ENCODE measurements at regions not wholly inside any gene's neighbourhood (a gene's known extent, or its start where the extent isn't known, plus 50 kb on each side); places are given as distances from the start of the nearest gene placed in this dataset.

DNA sequence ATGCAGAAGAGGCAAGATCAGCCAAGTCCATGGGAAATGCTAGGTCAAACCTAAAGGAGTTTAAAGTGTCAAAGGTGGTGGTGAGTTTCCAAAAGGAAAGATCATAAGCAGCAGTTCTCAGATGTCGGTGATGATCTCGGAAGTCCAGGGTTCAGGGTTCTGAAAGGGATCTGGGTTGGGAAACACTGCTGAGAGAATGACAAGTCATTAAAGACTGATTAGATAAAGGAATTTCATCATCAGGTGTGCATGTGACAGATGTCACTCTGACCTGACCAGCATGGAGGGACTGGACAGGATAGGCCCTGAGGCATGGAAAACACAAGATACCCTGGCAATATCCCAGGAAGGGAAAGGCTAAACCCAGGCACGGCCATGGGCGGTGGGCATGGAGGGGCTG is 195.7 kb upstream of the TBL1X start:
- TF ChIP-seq CTCF (IDR thresholded peaks at IDR 0.05) = no peak
- no peak for TF ChIP-seq EZH2 (IDR thresholded peaks at IDR 0.05; ENCODE audit: borderline replicate concordance, insufficient read depth, low read depth, low read length, poor library complexity, severe bottlenecking)

Data from B cell (primary cell).